NCI-H82 (cell line): ENCODE measurements at regions not wholly inside any gene's neighbourhood (a gene's known extent, or its start where the extent isn't known, plus 50 kb on each side); places are given as distances from the start of the nearest gene placed in this dataset.

Experiments
- DNase-seq: peaks from one replicate; lab custom pipeline; 2025; lab: John Stamatoyannopoulos, UW

DNA sequence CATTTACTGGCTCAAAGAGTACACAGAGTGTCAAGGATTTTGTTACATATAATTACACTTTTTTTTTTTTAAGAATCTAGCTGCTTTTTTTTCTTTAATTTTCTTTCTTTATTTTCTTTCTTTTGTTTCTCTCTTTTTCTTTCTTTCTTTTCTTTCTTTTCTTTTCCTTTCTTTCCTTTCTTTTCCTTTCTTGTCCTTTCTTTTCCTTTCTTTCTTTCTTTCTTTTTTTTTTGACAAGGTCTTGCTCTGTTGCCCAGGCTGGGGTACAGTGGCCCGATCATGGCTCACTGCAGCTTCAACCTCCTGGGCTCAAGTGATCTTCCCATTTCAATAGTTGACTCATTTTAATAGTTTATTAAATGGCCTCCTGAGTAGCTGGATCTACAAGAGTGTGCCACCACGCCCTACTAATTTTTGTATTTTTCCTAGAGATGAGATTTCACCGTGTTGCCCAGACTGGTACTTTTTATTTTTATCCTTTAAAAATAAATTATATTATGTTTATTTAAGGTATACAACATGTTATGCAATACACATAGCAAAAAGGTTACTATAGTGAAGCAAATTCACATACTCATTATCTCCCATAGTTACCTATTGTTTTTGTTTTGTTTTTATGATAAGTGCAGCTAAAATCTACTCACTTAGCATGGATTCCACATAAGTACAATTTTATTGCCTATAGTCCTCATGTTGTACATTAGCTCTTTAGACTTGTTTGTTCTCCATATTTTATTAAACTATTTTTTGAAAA, 381.5 kb upstream of the KLF4 start:
- DNase-seq, result no peak

DNA sequence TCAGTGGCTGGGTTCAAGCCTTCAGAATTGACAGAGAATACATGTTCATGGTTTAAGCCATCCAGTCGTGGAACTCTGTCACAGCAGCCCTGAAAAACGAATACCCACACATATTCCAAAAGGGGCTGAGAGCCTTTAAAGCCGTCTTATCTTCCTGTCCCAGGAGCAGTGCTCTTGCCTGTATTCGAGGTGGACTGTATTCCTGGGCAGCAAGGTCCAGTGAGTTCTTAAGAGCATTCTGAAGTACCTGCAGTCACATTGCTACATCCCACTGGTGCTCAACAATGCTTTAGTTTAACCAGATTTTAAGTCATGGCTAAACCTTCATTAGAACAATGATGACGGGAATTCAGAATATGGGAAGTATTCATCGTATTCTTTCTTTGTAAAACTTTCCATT, 380.7 kb upstream of the KLF4 start:
- no peak for DNase-seq

DNA sequence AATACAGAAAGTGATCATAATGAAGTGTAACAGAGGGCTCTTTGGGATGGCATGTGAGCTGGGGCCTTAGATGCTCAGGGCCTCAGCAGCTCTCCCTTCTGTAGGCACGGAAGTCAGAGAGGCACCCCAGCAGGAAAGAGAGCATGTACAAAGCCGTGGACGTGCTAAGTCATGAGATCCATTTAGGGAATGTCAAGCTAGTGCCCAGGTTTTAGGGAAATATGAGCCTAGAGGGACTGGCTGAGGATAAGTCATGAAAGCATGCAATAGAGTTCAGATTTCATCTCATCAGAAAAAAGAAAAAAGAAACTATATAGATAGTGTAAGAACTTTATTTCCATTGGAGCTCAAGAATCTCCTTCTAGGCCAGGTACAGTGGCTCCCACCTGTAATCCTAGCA, 379.5 kb upstream of the KLF4 start:
- no peak for DNase-seq

DNA sequence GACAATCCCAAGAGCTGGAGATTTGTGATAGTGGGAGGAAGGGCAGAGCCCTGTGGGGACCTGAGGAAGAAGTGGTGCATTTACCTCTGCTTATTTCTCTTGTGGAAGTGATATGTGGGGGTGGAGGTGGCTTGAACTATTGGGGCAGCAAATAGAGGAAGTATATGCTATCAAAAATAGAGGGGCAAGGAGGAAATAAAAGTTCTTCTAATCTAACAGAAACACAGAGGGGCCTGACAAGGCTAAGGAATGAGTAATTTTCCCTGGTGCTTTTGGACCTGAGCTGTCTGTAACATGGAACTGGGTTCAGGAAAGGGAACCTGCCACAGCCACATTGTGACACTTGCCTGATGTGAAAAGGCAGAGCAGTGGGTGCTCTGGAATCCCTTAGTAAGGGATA, 378.6 kb upstream of the KLF4 start:
- DNase-seq, result no peak

DNA sequence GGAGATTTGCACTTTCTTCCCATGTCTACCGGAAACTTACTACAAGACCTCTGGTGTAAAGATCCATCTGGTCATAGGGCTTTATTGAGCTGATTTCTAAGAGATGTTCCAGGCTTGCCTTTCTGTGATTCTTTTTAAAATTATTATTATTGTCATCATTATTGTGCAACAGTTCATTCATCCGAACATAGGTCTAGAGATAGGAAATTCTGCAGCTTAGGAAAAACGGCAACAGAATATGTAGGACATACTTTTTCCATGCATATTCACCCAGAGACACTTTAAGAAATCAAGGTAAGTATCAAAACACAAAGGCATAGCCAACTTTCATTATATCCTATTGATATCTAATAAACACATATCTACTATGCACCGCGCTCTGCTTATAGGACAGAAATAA, 378.2 kb upstream of the KLF4 start:
- DNase-seq, result no peak

DNA sequence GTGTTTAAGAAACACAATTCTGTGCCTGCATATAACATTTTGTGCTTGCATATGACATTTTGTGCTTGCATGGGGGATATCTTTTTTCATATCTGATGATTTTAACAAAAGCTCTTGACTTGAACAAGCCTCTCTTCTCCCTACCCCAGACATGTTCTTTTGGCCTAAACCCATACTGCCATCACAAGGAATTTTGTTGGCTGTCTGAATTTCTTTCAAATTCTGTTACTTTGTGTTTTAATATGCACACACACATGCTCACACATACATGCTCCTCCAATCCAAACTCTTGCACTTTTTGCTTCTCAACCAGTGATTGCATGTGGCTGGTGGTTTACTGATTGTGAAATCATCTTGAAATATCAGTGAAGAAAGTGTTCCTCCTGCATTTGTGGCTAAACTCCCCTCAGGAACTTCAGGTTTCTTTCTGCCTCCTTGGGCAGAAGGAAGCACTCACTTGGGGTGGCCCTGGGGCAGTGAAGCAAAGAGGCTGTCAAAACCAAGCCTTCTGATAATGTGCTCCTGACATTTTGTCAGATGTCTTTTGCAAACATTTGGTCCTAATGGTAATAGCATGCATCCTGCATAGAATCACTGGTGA, 377.2 kb upstream of the KLF4 start:
- DNase-seq, result no peak

DNA sequence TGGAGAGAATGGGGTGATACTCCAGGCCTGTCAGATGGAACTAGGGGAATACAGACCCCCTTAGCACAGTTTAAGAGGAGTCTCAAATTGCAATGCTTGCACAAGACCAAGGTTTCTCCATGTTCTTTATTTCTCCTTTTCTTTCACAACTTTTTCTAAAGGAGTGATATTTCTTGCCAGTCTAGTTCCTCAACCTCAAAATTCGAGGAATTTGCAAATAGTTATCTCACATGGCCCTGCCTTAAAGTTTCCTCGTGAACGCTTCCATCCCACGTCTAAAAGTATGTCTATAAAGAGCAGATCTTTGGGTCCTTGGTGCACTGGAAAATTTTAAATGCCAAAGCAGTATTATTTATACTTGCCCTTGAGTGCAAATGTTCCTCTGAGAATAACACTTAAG, 373.8 kb upstream of the KLF4 start:
- no peak for DNase-seq

DNA sequence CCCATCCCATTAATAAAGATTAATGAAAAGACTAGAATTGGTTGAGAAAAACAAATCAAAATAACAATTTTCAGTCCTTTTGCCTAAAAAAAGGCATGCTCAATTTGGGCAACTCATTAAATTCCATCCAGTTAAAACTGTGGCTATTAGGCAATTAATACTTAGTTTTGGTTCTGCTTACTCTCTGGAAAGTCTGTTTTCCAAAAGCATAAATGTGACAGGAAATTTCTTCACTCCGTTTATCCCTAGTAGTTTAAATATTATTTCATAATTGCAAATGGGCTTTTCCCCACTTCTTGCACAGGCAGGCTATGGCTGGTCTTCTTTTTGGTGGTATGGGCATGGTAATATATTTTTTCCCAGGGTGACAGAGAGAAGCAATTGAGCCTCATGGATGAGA, 373.3 kb upstream of the KLF4 start:
- DNase-seq, result no peak

DNA sequence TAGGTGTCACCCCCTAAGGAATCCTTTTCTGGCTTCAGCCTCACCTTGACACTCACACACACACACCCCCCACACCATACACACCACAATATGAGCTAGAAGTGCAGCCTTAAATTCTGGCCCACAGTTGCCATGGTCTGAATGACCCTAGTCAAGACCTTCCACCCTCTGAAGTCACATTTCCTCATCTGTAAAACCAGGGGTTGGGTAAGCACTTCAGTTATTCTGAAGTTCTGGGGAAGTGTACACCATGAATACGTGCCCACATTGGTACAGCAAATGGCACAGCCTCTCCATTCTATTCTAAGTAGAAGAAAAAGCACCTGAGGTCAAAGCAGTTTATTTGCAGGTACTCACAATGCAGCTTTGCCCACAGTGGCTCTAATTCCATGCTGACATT, 372.8 kb upstream of the KLF4 start:
- DNase-seq, result no peak

DNA sequence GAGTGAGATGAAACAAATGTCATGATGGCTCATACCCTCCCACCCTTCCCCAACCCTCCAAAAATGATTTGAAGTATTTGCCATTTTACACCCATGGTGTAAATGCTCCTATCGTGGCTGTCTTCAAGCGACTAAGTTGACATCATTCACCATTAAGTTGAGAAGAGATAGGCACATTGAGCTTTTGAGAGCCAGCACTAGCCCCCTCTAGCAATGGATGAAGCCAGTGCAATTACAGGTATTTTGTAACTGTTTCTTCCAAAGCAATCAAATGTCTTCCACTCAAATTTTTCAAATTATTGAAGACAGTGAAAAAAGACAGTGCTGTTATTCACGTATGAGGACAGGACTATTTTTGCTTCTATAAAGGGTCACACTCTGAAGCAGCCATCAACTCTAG, 371.5 kb upstream of the KLF4 start:
- DNase-seq, result no peak

DNA sequence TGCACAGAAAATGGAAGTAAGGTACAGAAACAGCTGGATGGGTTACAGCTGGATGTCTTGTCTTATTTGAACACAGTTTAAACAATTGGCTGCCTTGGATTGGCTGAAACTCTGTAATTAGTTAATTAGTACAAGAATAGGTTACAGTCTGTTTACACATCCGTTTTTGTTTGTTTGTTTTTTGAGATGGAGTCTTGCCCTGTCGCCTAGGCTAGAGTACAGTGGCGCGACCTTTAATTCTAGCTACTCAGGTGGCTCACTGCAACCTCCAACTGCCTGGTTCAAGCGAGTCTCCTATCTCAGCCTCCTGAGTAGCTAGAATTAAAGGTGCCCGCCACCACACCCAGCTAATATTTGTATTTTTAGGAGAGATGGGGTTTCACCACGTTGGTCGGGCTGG, 368.7 kb upstream of the KLF4 start:
- DNase-seq, result no peak

DNA sequence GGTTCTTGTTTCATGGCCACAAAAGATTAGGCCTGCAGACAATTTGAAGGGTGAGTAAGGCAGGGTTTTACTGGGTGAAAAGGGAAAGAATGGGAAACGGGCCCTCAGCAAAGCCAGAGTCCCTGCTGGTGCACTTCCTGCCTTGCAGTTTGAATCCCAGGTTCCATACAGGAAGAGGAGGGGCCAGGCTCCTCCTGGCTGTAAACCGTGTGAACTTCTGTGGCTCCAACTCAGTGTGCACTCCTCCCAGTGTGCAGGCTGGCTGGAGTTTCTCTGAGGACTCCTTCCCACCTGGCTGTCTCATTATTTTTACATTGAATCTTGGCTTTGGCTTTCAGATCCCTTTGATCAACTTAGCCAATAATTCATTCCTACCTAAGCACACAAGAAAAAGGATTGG, 367.1 kb upstream of the KLF4 start:
- DNase-seq, result no peak

DNA sequence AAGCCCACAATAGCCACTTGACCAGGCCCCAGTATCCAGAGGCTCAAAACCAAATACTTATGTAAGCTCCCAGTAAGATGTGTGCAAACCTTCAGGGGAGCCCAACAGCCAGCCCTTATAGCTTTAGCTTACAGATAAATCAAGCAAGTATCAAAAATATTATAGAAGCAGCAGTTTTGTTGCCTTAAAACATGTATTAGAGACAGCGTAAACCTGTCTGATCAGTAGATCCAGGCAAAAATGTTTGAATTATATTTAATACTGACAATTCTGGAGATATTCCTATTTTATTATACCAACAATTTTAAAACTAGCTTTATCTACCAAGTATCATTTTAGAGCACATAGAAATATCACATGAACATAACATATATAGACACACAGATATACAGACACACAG, 365.6 kb upstream of the KLF4 start:
- no peak for DNase-seq

DNA sequence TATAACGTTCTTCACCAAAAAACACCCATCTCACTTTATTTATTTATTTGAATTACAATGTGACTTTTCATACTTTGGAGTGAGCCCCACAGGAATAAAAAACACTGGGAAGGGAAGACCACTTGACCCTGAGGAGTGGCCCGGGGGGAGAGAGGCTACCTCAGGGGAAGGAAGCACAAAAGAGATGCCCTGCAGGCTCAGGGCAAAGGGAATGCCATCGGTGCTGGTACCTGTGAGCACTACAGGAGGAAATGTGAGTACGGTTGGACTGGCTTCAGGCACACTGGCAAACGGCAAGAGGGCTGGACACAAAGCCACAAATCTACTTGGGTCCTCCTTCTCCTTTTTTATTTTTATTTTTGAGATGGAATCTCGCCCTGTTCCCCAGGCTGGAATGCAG, 363.9 kb upstream of the KLF4 start:
- DNase-seq, result no peak

DNA sequence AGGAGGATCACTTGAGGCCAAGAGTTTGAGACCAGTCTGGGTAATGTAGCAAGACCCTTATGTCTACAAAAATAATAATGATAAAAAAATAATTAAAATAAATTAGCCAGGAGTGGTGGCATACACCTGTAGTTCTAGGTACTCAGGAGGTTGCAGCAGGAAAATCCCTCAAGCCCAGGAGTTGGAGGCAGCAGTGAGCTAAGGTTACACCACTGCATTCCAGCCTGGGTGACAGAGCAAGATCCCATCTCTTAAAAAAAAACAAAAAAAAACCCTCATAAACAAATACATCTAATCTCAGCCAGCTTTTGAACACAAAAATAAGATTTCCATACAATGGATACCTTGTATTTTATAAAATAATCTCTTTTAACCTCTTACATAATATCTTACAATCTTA, 363.3 kb upstream of the KLF4 start:
- DNase-seq, result no peak

DNA sequence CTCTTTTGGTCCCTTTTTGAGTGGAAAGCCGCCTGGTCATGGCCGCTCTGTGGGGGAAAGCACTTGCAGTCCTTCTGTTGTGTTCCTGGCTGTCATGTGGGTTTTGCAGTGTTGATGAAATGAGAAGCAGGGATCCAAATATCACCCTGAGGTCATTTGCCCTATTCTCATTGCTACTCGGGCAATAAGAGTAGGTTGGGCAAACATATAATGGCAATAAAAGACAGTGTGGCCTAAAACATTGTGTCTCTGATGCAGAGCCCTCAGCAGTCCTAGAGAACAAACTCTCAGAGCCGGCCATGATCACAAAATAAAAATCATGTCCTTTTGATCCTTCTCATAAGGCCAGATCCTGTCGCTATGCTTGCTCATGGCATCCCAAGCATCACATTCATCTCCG, 361.1 kb upstream of the KLF4 start:
- no peak for DNase-seq

DNA sequence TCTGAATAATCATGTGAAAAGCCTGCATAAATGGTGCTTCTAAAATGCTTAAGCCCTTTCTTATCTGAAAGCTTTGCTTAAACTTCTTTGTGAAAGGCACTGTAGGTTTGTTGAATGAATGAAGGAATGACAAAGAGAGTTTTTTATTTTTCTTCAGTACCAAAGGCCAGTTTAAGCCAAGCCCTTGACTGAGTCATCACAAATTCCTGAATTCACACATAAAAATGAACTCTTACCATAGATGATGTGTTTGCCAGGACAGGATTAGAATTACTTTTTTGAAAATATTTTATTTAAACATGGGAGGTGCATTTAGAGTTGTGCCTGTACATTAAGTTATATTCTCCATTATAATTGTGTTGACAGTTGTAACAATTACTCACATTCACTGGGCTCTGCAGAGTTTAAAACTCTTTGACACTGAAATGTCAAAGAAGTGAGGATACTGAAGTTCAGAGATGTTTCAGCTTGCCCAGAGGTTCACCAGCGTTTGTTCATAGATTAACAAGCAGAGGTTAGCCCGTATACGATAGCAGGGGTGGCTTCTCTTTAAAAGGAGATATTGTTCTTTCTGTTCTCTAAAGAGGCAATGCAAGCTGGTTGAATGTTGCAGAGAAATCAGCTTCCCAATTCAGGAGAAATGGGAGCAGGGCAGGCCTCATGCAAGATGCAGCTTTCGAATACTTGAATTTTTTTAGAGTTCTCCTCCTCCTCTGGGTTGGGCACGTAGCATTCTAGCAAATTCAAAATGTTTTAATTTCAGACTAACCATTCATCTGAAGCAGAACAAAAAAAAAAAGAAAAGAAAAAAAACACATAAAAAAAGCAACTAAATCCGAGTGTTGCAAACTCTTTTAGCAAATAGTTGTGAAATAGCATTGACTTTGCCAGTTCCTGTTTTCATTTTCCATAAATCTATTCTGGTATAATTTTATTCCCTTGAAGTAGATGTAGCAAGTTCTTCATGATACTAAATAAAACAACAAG, 358.7 kb upstream of the KLF4 start:
- no peak for DNase-seq

DNA sequence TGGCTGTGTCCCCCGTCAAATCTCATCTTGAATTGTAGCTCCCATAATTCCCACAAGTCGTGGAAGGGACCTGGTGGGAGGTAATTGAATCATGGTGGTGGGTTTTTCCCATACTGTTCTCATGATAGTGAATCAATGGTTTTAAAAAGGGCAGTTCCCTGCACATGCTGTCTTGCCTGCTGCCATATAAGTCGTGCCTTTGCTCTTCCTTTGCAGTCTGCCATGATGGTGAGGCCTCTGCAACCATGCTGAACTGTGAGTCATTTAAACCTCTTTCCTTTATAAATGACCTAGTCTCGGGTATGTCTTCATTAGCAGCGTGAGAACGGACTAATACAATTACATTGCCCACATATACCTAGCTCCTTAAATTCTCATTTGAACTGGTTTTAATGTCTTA, 353.0 kb upstream of the KLF4 start:
- no peak for DNase-seq

DNA sequence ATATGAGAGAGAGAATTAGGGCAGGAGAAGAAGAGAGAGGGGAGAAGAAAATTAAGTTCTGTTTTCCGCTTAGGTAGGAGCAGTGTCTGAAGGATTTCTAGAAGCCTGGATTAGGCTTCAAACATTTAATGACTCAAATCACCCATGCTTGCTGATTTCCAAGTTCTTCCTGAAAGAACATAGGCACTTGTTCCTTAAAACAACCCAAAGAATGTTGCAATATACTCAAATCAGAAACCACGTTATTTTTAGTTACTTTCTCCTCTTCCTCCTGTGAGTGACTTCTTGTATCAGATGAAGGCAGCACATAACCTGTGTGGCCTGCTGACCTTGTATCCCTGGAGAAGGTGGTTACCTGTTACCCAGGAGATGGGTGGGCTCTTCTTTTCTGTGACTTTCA, 351.5 kb upstream of the KLF4 start:
- DNase-seq, result no peak

DNA sequence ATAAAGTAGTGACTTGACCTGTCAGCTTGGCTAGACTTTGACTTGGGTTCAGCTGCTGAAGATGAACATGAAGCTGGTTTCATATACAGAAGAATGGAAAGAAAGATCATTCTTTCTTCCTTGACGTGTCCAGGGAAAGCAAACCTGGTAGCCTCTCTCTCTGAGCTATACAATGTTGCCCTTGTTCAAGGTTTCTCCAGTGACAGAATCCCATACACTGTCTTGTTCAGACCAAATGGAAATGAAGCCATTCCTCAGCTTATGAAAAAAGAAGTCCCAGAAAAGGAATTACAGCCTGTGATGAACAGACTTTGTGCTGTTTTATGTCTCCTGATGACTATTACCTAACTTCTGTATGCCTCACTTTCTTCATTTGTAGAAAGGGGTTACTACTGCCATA, 349.8 kb upstream of the KLF4 start:
- DNase-seq, result no peak

DNA sequence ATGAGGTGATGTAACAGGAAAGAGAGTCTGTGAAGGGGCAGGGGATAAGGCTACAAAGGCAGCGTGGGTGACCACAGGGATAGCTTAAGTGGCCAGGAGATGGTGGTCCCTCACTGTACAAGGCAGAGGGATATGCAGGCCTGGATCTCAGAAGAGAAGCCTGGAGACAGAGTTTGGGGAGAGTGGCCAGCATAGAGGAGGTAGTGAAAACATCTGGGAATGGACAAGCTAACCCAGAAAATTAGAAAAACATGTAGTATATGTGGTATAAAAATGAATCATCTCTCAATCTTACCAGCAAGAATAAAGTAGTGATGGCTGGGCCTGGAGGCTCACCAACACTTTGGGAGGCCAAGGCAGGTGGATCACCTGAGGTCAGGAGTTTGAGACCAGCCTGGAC, 349.2 kb upstream of the KLF4 start:
- no peak for DNase-seq

DNA sequence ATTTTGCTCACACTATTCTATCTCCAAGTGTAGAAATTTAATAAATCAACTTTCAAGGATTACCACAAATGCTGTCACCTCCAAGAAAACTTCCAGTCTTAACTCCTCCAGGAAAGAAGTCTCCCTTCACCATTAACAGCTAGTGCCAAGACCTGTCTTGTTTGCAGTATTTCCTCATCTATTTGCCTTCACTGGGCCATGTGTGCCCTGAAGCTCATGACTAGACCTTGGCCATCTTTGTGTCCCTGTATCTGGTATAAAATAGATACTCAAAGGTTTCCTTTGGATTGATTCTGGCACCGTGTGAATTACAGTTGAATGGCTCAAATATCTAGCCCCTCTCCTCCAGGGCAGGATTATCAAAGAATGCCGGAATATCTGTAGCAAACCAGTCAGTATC, 346.7 kb upstream of the KLF4 start:
- DNase-seq, result no peak

DNA sequence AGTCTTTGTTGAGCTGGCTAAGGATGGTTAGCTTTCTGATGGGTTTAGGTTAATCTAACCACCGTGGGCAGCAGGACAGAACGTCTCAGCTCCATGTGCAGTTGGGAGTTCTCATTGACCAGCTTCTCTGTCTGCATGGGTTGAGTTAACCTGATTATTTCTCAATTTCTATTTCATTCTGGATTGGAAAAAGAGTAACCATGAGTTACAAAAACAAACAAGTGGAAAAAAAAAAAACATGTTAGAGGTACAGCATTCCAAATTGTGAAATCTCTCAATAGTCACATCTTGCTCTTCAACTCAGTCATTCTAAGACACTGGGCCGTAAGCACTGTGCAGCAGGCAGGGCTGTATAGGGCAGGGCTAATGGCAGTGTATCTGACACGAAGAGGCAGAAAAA, 343.7 kb upstream of the KLF4 start:
- no peak for DNase-seq
